PC-3 (cell line): ENCODE measurements at regions not wholly inside any gene's neighbourhood (a gene's known extent, or its start where the extent isn't known, plus 50 kb on each side); places are given as distances from the start of the nearest gene placed in this dataset.

ENCODE experiments used
- EZH2 ChIP-seq: fragments of 300-600 bp; sonication (generic); IDR thresholded peaks from one replicate; pipeline ENCODE4 v1.6.1; 2017; ENCODE audit warnings: antibody characterized with exemption, mild to moderate bottlenecking, low read length; ENCODE audit not compliant: unreplicated experiment
- TF ChIP-seq, protein P1 (sequence below): fragments of 300-600 bp; sonication (generic); conservative IDR thresholded peaks from 2 replicates; pipeline ENCODE4 v1.5.1; 2017; ENCODE audit warnings: antibody characterized with exemption, low read depth, mild to moderate bottlenecking, low read length

DNA sequence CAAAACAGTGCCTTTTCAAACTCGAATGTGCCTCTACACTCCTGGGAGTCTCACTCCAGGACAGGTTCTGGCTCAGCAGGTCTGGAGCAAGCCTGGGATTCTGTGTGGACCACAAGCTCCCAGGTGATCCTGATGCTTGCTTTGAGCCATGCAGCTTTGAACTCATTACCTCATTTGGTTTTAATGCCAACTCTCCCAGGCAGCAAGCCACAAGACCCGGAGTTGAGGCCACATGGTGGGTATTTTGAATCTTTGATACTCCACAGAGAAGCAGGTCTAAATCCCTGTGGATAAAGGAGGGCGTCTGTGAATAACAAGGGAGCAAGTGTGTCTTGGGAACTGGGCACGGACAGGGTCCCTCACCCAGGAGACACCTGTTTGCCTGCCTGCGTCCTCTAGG, 205.4 kb upstream of the CST7 start:
- TF ChIP-seq, protein P1, sequence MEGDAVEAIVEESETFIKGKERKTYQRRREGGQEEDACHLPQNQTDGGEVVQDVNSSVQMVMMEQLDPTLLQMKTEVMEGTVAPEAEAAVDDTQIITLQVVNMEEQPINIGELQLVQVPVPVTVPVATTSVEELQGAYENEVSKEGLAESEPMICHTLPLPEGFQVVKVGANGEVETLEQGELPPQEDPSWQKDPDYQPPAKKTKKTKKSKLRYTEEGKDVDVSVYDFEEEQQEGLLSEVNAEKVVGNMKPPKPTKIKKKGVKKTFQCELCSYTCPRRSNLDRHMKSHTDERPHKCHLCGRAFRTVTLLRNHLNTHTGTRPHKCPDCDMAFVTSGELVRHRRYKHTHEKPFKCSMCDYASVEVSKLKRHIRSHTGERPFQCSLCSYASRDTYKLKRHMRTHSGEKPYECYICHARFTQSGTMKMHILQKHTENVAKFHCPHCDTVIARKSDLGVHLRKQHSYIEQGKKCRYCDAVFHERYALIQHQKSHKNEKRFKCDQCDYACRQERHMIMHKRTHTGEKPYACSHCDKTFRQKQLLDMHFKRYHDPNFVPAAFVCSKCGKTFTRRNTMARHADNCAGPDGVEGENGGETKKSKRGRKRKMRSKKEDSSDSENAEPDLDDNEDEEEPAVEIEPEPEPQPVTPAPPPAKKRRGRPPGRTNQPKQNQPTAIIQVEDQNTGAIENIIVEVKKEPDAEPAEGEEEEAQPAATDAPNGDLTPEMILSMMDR = no peak
- no peak for TF ChIP-seq EZH2
